GM06990 (cell line): ENCODE measurements at regions not wholly inside any gene's neighbourhood (a gene's known extent, or its start where the extent isn't known, plus 50 kb on each side); places are given as distances from the start of the nearest gene placed in this dataset.

Experiments used
- DNase-seq: peaks from one replicate; pipeline ENCODE4 v3.0.0-alpha.2; 2011; ENCODE audit not compliant: insufficient read length; ENCODE audit errors: extremely low read depth
- H3K27me3 ChIP-seq: replicated peaks from 2 replicates; pipeline ENCODE4 v1.6.0; 2011; ENCODE audit warnings: low read length; ENCODE audit not compliant: control insufficient read depth, insufficient read depth
- H3K36me3 ChIP-seq: 2 replicates; pipeline ENCODE4 v1.5.1; 2011; ENCODE audit warnings: low read length; ENCODE audit not compliant: control insufficient read depth, insufficient read depth
- H3K4me3 ChIP-seq: replicated peaks from 2 replicates; pipeline ENCODE4 v1.5.1; 2011; ENCODE audit warnings: low read depth, mild to moderate bottlenecking, control low read depth, low read length
- TF ChIP-seq, protein P1 (sequence below): IDR thresholded peaks from 2 replicates; pipeline ENCODE4 v1.5.1; 2011; ENCODE audit warnings: low read length, control low read depth, mild to moderate bottlenecking, inconsistent platforms; ENCODE audit not compliant: insufficient read depth, poor library complexity, severe bottlenecking

DNA sequence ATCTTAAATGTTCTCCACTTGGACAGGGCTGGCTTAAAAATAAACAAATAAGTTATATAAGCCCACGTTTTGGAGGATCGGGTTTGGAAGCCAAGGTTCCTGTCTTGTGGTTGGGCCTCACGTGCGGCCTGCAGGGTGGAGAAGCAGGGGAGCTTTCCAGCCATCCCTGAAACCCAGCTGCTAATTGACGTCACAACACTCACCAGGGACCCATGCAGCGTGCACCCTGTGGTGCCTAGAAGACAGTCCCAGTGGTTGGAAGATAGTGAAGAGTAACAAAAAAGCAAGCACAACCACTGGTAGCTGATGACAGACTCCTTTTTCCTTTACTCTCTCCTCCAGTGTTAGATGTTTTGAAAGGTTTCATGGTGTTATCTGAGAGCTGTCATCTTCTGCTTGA lies 142.0 kb upstream of the RBPJ start:
- Histone ChIP-seq H3K4me3 (no peak overlapping the region), H3K36me3 (no peaks in the 10 kb centered on the region), H3K27me3 (no peaks in the 10 kb centered on the region)
- TF ChIP-seq, protein P1, sequence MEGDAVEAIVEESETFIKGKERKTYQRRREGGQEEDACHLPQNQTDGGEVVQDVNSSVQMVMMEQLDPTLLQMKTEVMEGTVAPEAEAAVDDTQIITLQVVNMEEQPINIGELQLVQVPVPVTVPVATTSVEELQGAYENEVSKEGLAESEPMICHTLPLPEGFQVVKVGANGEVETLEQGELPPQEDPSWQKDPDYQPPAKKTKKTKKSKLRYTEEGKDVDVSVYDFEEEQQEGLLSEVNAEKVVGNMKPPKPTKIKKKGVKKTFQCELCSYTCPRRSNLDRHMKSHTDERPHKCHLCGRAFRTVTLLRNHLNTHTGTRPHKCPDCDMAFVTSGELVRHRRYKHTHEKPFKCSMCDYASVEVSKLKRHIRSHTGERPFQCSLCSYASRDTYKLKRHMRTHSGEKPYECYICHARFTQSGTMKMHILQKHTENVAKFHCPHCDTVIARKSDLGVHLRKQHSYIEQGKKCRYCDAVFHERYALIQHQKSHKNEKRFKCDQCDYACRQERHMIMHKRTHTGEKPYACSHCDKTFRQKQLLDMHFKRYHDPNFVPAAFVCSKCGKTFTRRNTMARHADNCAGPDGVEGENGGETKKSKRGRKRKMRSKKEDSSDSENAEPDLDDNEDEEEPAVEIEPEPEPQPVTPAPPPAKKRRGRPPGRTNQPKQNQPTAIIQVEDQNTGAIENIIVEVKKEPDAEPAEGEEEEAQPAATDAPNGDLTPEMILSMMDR, result no peak
- DNase-seq, result no peak

DNA sequence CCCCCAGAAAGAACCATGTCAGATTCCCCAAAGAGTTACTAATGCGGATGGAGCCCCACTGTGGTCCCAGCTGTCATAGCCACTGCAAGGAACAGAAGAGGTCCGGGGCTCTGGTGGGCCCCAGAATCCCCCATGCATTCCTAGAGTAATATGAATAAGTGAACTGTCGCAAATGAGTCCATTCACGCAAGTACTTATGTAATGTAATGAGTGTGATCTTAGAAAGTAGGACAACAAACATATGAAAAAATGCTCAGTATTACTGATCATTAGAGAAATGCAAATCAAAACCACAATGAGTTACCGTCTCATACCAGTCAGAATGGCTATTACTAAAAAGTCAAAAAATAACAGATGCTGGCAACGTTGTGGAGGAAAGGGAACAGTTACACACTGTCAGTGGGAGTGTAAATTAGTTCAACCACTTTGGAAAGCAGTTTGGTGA lies 141.5 kb upstream of the RBPJ start:
- Histone ChIP-seq H3K36me3 (no peaks in the 10 kb centered on the region), H3K4me3 (no peak overlapping the region), H3K27me3 (no peaks in the 10 kb centered on the region)
- peak; percentile 61 for DNase-seq
- TF ChIP-seq, protein P1, result peak; percentile 22

DNA sequence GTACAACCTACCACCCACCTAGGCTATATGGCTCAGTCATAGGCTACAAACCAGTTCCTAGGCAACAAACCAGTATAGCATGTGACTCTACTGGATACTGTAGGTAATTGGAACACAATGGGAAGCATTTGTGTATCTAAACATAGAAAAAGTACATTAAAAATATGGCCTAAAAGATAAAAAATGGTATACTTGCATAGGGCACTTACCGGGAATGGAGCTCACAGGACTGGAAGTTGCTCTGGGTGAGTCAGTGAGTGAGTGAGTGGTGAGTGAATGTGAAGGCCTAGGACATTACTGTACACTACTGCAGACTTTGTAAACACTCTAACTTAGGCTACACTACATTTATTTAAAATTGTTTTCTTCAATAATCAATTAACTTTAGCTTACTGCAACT lies 139.2 kb upstream of the RBPJ start:
- Histone ChIP-seq H3K36me3 (no peaks in the 10 kb centered on the region), H3K4me3 (no peak overlapping the region), H3K27me3 (no peaks in the 10 kb centered on the region)
- no peak for DNase-seq
- TF ChIP-seq, protein P1, result no peak

DNA sequence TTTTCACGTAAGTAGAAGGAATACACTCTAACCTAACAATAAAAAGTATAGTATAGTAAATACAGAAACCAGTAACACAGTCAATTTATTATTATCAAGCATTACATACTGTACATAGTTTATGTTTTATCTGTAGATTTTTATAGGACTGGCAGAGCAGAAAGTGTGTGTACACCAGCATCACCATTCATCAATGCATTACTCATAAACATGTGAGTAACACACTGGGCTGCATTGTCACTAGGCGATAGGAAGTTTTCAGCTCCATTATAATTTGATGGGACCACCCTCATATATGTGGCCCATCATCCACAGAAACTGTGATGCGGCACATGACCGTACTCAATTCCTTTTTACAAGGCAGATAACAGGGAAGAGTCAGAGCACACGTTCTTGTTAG lies 137.8 kb upstream of the RBPJ start:
- Histone ChIP-seq H3K36me3 (no peaks in the 10 kb centered on the region), H3K4me3 (no peak overlapping the region), H3K27me3 (no peaks in the 10 kb centered on the region)
- no peak for DNase-seq
- TF ChIP-seq, protein P1, result no peak

DNA sequence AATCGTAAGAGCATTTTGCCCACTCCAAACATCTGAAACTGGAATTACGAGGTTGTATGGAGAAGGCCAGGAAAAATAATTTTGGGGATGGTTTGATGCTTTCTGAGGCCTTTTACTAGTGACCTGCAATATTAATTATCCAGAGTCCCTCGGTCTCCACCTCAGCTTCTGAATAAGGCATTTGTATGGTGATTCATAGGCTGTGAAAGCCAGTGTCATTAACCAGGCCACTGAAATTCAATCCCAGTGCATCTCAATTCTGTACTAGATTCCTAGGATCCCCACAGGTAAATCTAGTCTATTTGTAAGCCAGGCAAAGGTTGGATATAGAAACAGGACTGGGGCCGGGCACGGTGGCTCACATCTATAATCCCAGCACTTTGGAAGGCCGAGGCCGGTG lies 135.4 kb upstream of the RBPJ start:
- TF ChIP-seq, protein P1, result no peak
- no peaks in the 10 kb centered on the region for H3K27me3 ChIP-seq
- H3K4me3 ChIP-seq, result no peak overlapping the region
- no peak for DNase-seq
- no peaks in the 10 kb centered on the region for H3K36me3 ChIP-seq

DNA sequence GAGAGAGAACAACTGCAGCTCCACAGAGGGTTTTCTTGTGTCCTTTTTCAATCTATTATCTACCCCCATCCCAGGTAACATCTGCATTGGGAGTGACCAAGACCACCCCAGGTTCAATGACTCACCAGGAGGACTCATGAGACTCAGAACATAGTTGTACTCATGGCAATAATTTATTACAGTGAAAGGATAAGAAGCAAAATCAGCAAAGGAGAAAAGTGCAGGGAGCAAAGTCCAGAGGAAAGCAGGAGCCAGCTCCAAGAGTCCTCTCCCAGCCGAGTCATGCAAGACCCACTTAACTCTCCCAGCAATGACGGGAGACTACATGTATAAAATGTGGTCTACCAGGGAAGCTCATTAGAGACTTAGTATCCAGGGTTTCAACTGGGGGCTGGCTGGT lies 129.5 kb upstream of the RBPJ start:
- no peak for DNase-seq

More for the DNA sequence above, 129.5 kb upstream of the RBPJ start:
- Histone ChIP-seq H3K36me3 (no peaks in the 10 kb centered on the region), H3K27me3 (no peaks in the 10 kb centered on the region), H3K4me3 (no peak overlapping the region)
- TF ChIP-seq, protein P1, result no peak
